ENCODE measurements at regions not wholly inside any gene's neighbourhood (a gene's known extent, or its start where the extent isn't known, plus 50 kb on each side); places are given as distances from the start of the nearest gene placed in this dataset.
A peak's percentile ranks its signal among the peaks of the same experiment; 100 is the strongest.

DNA sequence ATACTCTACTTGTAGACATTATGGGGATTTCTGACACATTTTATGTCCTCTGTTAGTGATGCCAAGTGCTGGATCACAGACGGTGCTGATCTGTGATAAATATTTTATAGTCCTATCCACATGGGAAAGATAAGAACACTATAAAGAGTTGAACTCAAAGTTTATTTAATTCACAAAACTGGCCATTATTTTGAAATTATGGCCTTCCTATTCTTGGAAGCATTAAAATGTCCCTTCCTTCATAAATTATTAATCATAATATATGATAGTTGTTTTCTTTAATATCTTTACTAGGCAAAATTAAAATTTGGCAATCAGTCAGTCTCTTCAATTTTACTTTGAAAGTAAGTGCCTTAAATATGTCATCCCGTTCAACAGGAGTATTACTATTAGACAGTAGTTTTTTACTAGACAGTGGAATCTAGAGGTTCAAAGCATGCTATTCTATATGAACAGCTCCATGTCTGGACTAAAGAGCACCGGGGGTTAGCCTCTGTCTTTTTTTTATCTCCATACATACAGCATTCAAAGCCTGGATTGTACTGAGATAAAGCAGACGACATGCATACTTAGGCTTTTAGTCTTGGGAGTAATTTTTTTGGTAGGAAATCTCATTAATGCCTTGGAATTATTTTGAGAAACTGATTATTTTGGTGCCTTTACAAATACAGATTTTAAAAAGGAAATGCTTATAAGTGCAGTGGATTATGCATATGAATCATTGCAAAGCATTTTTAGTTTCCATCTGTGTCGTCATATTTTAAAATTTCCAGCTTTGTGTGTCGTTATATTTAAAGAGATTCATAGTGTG is 306.1 kb upstream of the RGS6 start:
- no peak overlapping the region for H2BK20ac ChIP-seq (ENCODE audit: low read depth, low read length)
- no peak overlapping the region for H4K8ac ChIP-seq (ENCODE audit: low read depth in 2 of 2, low read length in 2 of 2)
- no peak overlapping the region for H4K91ac ChIP-seq (ENCODE audit: insufficient read depth, low read depth, low read length)
- H2BK5ac ChIP-seq (ENCODE audit: low read depth, low read length, poor library complexity, severe bottlenecking): no peak overlapping the region
- no peak overlapping the region for H3K4me3 ChIP-seq (ENCODE audit: insufficient read depth, low read depth, low read length)
- ChIA-PET POLR2A (ENCODE audit: unreplicated experiment) (interaction anchor here (0.6 kb wide), 2 partner anchors 180 to 817 kb away, joined by 4 to 8 read pairs; no protein-coding TSS in a partner anchor), CTCF (interaction anchor here (0.6 kb wide), 1 partner anchor 569 kb away, joined by 5 read pairs; no protein-coding TSS in a partner anchor)
- dilution Hi-C loops (cut with HindIII; ENCODE audit: low sequenced_read_pairs, unreplicated experiment): no loop called here
- no peak overlapping the region for H2AFZ ChIP-seq (replicated peaks; ENCODE audit: low read length, poor library complexity)
- H3K4ac ChIP-seq (ENCODE audit: low read depth, low read length): no peak overlapping the region
- H4K5ac ChIP-seq (ENCODE audit: low read depth, low read length): no peak overlapping the region
- no peak overlapping the region for H3K56ac ChIP-seq (ENCODE audit: extremely low read depth, insufficient read depth, low read length)
- no peaks in the 10 kb centered on the region for H4K20me1 ChIP-seq (ENCODE audit: insufficient read depth, low read length)
- H2AK5ac ChIP-seq (ENCODE audit: low read depth, low read length): no peak overlapping the region
- intact Hi-C loops (cut with micrococcal nuclease): no loop called here
- peaks cover 18% of the 10 kb centered on the region for H3K9me1 ChIP-seq (ENCODE audit: insufficient read depth, low read length)
- no CpG with 5 or more reads among the region's 6 CpGs for WGBS, 2 experiments (ENCODE audit: extremely low coverage in 2 of 2, insufficient read length in 1 of 2)
- H3K9me3 ChIP-seq (ENCODE audit: control insufficient read depth, insufficient read depth, low read length): no peaks in the 10 kb centered on the region
- peaks cover 19 to 25% of the 10 kb centered on the region in 2 experiments for H3K79me1 ChIP-seq (ENCODE audit: low read depth in 1 of 2, low read length in 2 of 2)
- H2AK9ac ChIP-seq (replicated peaks; ENCODE audit: low read depth, low read length, poor library complexity): no peak overlapping the region
- BruUV-seq (replicated peaks): no TSS peak
- H2BK120ac ChIP-seq (ENCODE audit: low read depth, low read length): no peak overlapping the region
- H3K18ac ChIP-seq (ENCODE audit: low read depth, low read length): no peak overlapping the region
- H3K14ac ChIP-seq (replicated peaks; ENCODE audit: low read depth, low read length): no peak overlapping the region
- DNase-seq: peak; percentile 24
- no peak overlapping the region for H2BK15ac ChIP-seq (ENCODE audit: low read depth, low read length)
- no peak overlapping the region for H3K23ac ChIP-seq (ENCODE audit: low read depth, low read length)
- H3K9ac ChIP-seq (ENCODE audit: low read depth, low read length): no peak overlapping the region
- H3K4me2 ChIP-seq (ENCODE audit: low read depth, low read length): no peak overlapping the region
- TF ChIP-seq MAFK (IDR thresholded peaks at IDR 0.05; ENCODE audit: low read depth, low read length) (no peak), BHLHE40 (IDR thresholded peaks at IDR 0.05; ENCODE audit: low read depth, low read length) (no peak), MAZ (IDR thresholded peaks at IDR 0.05; ENCODE audit: borderline replicate concordance, low read depth, low read length) (no peak), CEBPB (IDR thresholded peaks at IDR 0.05; ENCODE audit: low read depth, low read length) (no peak), RCOR1 (IDR thresholded peaks at IDR 0.05; ENCODE audit: insufficient replicate concordance, low read length) (no peak), FOS (IDR thresholded peaks at IDR 0.05; ENCODE audit: low read depth, low read length) (no peak)
- H3K27ac ChIP-seq (ENCODE audit: insufficient read depth, low read length): no peak overlapping the region
- ATAC-seq (ENCODE audit: low read depth): no peak
- no peaks in the 10 kb centered on the region for H3K27me3 ChIP-seq (ENCODE audit: control insufficient read depth, insufficient read depth, low read length)
- in situ Hi-C loops (cut with MboI; ENCODE audit: low sequenced_read_pairs): no loop called here
- peaks cover 9% of the 10 kb centered on the region for H3K36me3 ChIP-seq (ENCODE audit: control insufficient read depth, insufficient read depth, low read length)
- peaks cover 5% of the 10 kb centered on the region for H3K4me1 ChIP-seq (ENCODE audit: control insufficient read depth, insufficient read depth, low read length)
